ENCODE measurements at regions not wholly inside any gene's neighbourhood (a gene's known extent, or its start where the extent isn't known, plus 50 kb on each side); places are given as distances from the start of the nearest gene placed in this dataset.

DNA sequence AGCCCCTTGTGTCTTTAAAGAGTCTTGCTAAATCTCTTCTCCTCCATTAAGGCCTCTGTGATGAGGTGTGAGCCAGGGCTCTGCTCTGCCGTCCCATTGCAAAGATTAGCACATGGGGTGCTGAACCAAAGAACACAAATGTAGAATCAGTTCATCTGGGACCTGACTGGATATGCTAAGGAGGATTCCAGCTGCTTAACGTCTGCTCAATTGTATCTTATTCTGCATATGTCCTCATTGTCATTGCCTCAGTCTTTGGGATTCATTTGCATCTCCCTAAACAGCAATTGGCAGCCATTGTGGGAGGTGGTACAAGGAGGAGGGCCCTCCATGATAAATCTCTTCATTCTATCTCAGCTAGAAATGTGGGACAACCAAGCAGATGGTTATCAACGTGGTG lies 106.3 kb upstream of the ADAMTS18 start:
- TF ChIP-seq, protein P1, sequence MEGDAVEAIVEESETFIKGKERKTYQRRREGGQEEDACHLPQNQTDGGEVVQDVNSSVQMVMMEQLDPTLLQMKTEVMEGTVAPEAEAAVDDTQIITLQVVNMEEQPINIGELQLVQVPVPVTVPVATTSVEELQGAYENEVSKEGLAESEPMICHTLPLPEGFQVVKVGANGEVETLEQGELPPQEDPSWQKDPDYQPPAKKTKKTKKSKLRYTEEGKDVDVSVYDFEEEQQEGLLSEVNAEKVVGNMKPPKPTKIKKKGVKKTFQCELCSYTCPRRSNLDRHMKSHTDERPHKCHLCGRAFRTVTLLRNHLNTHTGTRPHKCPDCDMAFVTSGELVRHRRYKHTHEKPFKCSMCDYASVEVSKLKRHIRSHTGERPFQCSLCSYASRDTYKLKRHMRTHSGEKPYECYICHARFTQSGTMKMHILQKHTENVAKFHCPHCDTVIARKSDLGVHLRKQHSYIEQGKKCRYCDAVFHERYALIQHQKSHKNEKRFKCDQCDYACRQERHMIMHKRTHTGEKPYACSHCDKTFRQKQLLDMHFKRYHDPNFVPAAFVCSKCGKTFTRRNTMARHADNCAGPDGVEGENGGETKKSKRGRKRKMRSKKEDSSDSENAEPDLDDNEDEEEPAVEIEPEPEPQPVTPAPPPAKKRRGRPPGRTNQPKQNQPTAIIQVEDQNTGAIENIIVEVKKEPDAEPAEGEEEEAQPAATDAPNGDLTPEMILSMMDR (IDR thresholded peaks at IDR 0.05): no peak
- TF ChIP-seq POLR2A (IDR thresholded peaks at IDR 0.05): no peak

Measured in Peyer's patch (tissue), 4 donors.